T follicular helper cell (primary cell): ENCODE measurements at regions not wholly inside any gene's neighbourhood (a gene's known extent, or its start where the extent isn't known, plus 50 kb on each side); places are given as distances from the start of the nearest gene placed in this dataset.

Experiments used
- DNase-seq: peaks from one replicate; pipeline ENCODE4 v3.0.0-alpha.2; 2020; ENCODE audit warnings: low read depth

DNA sequence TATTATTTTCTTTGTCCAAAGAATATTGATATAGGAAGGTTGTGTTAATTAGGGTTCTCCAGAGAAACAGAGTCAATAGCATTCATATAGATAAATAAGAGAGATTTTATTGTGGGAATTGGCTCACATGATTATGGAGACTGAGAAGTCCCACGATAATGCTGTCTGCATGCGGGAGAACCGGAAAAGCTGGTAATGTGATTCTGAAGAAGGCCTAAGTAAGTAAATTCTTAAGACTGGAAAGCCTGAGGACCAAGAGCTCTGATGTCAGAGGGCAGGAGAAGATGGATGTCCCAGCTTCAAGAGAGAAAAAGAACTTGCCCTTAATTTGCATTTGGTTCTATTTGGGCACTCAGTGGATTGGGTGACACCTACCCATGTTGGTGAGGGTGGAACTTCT is 307.4 kb upstream of the C9orf72 start:
- no peak for DNase-seq

DNA sequence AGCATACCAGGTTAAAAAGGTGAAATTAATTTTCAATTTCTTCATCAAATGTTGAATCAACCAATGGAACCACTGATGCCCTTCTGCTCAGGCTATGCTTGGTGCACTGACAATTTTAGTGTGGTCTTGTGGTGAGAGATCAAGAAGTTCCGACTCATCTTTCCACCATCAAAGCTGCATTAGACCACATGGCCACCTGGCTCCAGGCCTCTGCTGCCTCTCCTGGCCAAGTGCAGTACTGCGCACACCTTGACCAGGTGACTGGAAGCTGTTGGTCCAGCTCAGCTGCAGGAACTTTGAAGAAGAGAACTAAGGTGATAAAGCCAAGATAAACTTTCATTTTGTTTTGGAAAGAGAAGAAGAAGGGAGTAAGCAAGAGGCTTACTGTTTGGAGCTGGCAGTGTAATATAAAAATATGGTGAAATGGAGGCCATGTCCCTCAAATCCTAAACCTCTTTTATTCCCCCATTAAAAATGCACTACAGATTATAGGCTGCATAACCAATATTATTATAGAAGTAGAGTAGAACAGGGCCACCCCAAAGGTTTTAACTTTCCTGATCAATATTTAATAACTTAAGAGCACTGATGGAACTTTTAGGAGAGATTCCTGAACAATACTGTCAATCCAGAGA is 315.5 kb upstream of the C9orf72 start:
- DNase-seq, result no peak

DNA sequence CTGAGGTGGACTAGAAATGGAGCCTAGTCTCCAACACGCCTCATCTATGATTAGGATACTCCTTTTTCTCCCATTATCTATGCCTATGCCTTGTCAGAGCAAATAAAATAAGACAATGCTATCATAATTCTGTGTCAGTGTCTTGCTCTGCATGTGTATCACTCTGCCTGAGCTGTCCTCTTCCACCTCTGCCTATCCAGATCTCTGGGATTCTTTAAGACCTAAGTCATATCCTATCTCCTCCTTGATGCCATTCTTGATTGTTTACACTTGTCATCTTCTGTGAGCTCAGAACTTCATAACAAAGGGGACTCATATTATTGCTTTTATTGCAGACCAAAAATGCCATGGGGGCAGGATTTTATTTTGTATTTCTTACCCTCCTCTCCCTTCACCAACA is 351.2 kb upstream of the C9orf72 start:
- DNase-seq, result no peak

DNA sequence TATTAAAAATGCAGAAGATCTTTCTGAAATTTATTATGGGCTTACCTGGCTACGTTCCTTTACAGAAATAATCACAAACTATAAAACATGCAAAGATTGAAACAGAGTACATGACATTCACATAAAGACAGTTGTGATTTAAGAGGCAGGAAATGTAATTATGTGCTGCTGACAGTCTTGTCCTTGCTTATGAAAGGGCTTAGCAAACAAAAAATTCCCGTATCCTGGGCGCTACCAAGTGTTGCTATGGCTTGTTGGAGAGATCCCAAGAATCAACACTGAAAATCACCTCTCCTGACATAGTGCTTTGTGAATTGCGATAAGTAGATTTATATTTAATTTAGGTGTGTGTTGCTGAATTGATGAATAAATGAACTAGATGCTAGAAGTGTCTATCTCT is 352.5 kb upstream of the C9orf72 start:
- no peak for DNase-seq

DNA sequence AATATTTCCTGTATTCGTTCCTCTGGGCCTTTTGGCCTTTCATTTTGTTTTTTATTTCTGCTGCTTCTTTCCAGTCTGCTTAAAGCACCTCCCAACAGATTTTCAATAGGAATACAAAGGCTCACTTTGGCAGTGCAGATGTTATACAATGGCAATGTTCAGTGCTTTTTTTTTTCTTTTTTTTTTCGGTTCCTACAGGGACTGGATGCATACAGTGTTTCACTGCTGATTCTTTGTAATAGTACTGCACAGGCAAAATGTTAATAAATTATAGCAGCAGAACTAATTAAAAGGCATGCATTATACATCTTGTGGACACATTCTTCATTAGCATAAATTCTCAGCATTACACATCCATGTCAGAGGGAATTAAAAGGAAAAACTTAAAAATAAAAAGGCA is 356.6 kb upstream of the C9orf72 start:
- no peak for DNase-seq

DNA sequence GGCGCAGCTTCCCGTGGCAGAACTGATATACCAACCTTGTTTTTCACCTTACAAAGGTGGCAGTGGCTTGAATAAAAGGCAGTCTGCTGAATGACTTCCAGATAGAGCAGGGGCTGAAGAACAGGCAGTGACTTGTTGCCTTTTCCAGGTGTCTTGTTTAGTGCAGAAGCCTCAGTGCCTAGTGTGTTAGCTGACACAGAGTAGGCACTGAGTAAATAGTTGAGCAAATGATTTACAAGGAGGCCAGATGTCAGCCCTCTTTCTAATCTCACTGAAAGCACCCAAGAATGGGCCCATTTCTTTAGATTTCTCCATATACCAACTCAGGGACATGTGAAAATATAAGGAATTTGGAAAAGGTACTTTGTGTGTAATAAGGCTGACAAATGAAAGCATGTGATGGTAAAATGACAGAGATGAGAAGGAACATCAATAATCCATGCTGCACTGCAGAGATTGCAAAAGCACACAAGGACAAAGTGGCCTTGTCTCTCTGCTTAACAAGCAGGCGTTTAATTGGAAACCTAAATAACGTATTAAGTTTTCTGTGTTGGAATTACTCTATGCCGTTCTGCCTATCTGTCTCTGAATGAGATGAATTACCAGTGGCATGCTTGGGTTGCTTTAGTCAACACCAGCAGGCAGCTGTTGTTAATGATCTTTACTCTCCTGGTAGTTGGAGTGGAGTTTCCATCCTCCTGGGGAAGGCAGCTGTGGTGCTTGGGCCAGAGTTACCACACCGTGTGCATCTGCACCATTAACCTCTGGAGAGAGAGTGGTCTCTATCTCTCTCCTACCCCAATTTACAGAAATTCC is 360.1 kb upstream of the C9orf72 start:
- DNase-seq, result no peak

DNA sequence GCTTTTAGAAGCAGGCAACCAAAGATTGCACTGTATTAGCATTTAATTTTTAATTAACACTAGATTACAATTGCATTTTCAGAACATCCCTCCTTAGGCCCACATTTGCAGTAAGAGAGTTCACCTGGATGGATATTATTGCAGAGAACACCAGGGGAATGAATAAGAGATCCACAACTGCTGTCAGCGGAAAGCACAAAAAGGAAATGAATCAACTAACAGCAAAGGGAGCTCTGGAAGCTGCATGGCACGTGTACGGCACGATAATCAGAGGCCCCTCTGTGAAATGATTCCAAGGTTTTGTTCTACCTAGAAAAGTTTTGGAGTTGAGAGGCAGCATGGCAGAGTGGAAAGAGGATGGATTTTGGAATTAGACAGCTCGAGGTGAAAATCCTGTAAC is 361.2 kb upstream of the C9orf72 start:
- DNase-seq, result no peak

DNA sequence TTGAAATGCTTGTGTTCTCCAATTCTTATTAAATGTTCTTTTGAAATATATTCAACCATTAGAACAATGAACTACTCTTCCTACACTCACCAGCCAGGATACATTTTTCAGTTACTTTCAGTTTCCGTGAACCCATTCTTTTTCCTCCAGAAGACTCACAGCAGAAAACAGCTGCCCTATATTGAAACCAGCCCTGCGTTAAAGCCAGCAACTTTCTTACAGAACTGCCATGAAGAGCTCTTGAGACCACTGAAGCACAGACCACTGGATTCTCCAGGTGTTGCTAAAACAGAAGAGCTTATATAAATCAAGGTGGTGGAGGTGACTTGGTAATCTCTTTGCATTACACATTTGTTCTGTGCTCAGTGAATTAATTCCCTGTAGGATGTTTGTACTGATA is 365.9 kb upstream of the C9orf72 start:
- no peak for DNase-seq

DNA sequence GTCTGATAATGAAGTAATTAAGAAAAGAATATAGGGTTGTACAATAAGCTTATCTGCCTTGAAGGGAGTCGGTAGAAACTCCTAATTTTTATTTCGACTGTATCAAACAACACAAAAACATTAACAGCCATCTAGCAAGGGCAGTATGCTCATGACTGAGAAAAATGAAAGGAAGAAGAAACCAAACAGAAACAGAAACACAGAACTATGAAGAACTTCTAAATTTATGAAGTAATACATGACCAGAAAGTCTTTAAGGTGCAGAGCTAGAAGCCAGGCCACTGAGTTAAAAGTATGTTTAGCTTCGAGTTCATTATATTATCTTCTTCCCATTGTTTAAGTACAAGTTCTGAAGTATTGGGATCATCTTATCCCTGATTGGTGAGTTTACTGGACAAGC is 367.3 kb upstream of the C9orf72 start:
- no peak for DNase-seq

DNA sequence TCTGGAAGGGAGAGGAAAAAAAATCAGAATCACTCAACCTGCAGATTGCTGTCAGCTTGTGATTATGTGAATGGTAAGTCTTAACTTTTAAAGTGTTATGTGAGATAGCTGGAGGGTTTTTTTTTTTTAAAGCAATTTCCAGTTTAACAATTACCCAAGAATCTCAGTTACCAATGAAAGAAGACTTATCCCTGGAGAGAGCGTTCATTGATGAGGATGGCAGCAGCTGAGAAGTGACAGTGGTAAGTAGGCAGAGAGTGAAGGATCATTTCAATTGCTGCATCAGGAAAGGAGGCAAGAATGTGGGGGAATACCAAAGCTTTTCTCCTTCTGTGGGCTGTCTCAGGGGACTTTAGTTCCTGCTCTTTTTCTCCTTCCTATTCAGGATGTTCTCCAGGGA is 370.2 kb upstream of the C9orf72 start:
- no peak for DNase-seq

DNA sequence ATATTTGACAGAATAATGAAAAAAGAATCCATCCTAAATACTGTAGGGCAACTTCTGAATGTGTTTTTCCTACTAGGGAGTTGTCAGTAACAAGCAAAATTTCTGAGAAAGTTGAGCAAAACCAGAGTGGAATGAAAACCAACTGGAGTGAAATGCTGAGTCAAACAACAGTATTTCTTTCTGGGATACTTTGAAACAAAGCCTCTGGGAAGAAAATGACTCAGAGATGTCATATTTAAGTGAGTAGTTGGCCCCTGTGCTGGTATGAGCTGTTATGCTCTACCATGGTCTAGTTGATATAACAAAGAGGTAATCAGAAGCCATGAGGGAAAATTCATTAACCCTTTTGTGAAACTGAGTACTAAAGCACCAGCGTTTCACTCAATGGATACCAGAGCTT is 372.1 kb upstream of the C9orf72 start:
- no peak for DNase-seq

DNA sequence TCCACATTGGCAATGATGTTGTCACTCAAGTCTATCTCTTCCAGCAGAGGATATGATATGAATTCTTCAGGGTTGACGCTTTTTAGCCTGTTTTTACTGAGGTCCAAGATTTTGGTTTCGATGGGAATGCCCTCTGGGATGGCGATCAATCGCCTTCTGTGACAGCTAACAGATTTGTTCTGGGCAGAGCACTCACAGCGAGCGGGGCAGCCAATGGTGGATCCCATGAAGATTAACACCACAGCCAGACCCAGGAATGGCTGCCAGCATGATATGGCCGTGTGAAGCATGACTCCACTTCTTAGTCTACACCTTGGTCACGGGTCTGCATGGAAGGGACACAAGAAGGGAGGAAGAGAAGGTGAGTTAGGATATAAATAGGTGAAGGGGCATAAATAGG is 377.1 kb upstream of the C9orf72 start:
- DNase-seq, result no peak

DNA sequence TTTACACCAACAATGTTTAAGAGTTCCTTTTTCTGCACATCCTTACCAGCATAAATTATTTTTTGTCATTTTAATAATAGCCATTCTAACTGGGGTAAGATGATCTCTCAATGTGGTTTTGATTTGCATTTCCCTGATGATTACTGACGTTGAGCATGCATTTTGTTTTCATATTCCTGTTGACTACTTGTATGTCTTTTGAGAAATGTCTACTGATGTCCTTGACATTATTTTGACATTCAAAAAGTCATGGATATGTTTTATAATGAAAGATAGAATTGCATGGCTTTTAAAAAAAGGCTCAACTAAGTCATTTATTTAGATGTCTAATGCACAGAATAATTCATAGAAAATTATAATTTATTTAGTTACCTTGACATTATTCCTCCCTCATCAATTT is 381.6 kb upstream of the C9orf72 start:
- DNase-seq, result no peak

DNA sequence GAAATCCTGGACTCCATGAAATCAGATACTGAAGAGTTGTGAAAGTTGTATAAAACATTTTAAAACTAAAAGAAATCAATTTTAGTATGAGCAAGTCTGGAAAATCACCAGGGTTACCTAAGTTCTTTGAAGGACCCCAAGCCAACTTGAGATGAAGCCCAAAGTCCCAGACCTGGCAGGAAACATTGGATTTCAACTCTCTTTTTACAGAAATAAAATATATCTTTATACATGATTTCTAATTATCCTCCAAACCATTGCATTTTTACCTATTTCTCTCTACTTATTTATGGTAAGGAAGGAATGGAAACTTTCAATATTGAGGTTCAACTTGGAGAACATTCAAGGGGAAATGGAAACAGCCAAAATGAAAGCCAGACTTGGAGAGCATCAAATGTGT is 390.6 kb upstream of the C9orf72 start:
- no peak for DNase-seq

DNA sequence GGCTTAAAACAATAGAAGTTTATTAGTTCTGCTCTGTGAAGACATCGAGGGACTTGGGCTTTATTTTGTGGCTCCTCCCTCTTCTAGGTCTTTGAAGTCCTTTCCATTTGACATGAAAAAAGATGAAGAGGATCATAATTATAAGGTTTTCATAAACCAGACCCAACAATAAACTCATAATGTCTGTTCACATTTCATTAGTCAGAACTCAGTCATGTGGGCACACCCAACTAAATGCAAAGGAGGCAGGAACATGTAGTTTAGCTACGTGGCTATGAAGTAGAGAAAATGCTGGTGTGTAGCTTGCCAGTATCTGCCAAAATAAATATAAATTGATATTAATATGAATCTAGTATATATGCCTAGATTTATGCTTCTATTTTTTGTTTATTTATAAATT is 393.9 kb upstream of the C9orf72 start:
- no peak for DNase-seq

DNA sequence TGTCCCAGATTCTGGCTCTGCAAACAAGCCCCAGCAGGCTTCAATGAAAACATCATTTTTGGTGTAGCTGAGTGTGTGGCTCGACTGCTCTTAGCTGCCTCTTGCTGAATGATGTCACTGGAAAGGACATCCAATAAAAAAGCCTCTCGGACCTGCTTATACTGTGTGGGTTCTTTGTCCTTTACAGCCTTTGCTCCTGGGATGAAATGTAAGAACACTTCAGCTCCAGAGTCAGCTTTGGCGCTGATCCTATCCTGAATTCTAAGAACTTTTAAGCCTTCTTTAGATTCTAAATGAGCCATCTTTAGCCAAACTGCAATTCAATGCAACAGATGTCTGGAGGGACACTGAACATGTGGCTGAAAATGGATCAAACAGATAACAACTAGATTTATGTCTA is 404.6 kb upstream of the C9orf72 start:
- no peak for DNase-seq

DNA sequence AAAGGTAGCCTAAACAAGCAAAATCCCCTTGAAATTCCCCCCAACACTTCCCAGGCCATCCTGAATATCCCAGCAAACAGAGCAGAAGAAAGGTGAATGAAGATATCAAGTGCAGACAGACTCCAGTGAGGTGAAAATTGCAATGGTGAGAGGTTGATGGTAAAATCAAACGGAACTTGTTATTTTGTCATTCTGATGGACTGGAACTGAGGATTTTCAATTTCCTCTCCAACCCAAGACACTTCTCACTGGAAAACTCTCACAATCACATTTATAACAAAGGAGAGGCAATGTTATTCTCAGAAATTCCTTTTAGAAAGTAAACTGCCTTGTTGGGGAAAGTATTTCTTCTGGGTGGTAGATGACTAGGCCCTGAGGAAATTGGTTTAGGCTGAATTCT is 412.4 kb upstream of the C9orf72 start:
- DNase-seq, result no peak

DNA sequence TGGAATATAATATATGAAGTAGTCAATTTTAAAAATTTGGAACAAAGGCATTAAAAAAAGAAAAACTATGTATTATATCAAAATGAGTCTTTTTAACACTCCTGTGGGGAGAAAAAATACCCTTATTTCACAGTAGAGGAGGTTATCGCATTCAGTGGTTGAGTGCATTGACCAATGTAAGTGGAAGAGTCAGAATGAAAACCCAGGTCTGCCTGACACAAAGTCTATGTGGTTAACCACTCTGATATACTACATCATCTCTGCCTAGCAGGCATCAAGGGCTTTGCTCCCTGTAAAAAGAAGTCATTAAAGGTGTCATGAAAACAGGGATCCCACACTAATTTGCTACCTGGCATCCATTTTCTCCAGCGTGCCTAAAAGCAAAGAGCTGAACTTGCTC is 417.2 kb upstream of the C9orf72 start:
- DNase-seq, result no peak

DNA sequence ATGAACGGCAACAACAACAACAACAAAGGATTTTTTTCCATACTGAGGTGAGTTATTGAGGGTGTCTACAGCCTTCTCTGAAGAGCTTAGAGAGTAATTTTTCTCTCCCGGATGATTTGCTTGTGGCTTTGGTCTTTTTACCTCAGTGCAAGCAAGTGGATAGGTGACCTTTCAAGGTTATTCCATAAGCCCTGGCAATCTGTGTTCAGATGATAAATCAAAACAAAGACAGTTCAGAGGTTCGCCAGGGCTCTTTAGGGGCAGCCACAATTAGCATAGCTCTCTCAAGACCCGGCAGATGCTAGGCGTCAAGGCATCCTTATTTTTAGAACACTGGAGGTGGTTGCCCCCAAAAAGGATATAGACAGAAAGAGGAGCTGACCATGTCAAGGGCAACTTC is 417.9 kb upstream of the C9orf72 start:
- DNase-seq, result no peak

DNA sequence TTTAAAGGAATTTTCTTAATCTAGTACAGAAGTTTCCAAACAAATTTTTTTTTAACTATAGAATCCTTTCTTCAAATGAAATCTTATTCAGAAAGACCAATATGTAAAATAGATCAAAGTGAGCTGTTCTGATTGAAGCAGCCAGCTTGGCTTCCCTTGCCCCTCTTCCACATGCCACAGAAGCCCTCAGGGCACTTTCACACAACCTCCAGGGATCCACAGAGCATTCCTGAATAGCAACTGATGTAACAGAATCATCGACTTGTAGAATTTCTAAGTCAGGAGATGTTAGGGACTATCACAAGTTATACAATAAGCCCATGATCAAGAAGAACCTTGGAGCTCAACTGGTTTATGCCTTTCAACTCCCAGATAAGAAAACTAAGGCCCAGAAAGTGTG is 427.8 kb upstream of the C9orf72 start:
- no peak for DNase-seq

DNA sequence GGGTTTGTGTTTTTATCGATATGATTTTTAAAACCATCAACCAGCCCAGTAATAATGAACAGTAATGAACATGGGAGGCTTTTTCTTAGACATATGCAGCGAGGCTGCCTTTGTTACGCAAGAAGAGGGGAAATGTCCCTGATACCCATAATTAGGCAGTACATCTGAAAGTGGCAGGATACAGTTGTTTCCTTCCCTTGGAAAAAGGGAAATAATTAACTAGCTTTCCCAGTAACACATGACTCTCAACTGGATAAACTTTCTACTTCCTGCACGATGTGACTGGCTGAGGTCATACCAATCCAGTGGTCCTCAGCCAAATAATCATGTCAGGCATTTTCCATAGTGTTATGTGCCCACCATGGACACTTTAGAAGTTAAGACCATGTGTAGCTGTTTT is 431.6 kb upstream of the C9orf72 start:
- no peak for DNase-seq

DNA sequence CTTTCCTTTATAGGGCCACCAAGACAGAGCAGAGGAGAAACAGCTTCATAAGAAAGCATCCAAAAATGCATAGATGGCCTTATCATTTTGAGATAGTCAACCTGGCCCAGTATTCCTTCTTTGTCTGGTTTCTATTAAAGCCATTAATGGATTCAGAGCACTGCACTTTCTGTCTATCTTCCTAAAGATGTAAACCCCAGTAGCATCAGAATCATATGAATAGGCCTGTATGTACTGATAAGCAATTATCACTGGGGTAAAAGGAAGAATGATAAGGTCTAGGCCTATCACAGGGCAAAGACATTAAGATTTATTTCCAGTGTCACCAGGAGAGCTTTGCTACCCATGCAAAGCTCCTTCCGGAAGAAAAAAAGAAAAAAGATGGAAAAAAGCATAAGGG is 432.5 kb upstream of the C9orf72 start:
- DNase-seq, result no peak

DNA sequence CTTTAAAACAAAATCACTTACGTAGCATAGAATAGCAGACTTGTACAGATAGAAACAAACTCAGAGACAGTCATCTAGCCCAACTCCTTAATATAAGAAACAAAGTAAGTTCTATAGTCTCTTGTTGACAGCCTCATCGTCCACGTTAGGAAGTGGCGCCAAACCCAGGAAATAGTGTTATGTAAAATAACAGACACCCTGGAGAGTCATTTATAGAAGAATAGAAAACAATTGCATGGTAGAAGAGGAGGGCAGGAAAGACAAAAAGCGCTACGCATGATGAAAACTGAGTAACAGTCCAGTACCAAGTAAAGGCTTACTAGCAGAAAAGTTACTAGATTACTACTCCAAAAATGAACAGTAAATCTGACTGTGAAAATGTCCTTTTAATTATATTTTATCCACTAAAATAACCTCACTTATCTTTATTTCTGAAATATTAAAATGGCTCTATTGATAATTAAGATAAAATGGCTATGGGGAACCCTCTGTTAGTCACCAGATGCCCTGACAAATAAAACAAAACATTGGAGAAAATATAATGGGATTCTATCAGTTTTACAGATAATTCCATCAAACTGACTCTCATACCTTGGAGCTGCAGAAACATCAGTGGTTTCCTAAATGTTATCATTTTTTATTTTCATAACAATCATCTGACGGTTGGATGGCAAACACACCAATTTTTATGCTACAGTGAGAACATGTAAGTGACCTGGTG is 434.0 kb upstream of the C9orf72 start:
- no peak for DNase-seq
